H1 (cell line): ENCODE measurements at regions not wholly inside any gene's neighbourhood (a gene's known extent, or its start where the extent isn't known, plus 50 kb on each side); places are given as distances from the start of the nearest gene placed in this dataset.

Experiments
- CTCF ChIA-PET: fragments of 300-600 bp; sonication (Branson Sonifier 250); formaldehyde crosslinking; loops from one replicate; lab custom pipeline; 2021; ENCODE audit not compliant: partially characterized antibody; lab: Charles Lee
- POLR2A ChIA-PET: fragments of 300-600 bp; sonication (Branson Sonifier 250); formaldehyde crosslinking; loops from one replicate; lab custom pipeline; 2021; ENCODE audit warnings: inconsistent platforms; ENCODE audit not compliant: partially characterized antibody; lab: Charles Lee
- DNase-seq, 2 experiments: peaks; one replicate each; pipeline versions ENCODE4 v3.0.0 to v3.0.0-alpha.2; 2010 to 2022; ENCODE audit warnings: low spot score in 2 of 2, low read depth in 1 of 2, mixed read lengths in 1 of 2
- FAIRE-seq: peaks from 2 replicates; lab custom pipeline; 2011; peaks lifted over from hg19 to GRCh38; lab: Jason Lieb, UNC
- H2AFZ ChIP-seq: 2 replicates; pipeline ENCODE4 v1.8.1; 2012; ENCODE audit warnings: low read length, inconsistent platforms
- H2AK5ac ChIP-seq: 2 replicates; pipeline ENCODE4 v1.6.1; 2013; ENCODE audit warnings: low read depth, low read length
- H2BK120ac ChIP-seq: replicated peaks from 2 replicates; pipeline ENCODE3; 2013; ENCODE audit warnings: low read depth, low read length, inconsistent platforms
- H2BK12ac ChIP-seq: 2 replicates; pipeline ENCODE4 v1.6.1; 2013; ENCODE audit warnings: low read depth, low read length
- H2BK15ac ChIP-seq: 2 replicates; pipeline ENCODE4 v1.6.1; 2013; ENCODE audit warnings: low read length
- H2BK20ac ChIP-seq: 2 replicates; pipeline ENCODE4 v1.6.1; 2013; ENCODE audit warnings: low read length
- H2BK5ac ChIP-seq: 2 replicates; pipeline ENCODE4 v1.6.1; 2013; ENCODE audit warnings: low read depth, low read length
- H3K14ac ChIP-seq: 2 replicates; pipeline ENCODE4 v1.6.1; 2013; ENCODE audit warnings: inconsistent platforms; ENCODE audit not compliant: insufficient read length
- H3K18ac ChIP-seq: 2 replicates; pipeline ENCODE4 v1.6.1; 2013; ENCODE audit warnings: low read length; ENCODE audit errors: extremely low read depth
- H3K23ac ChIP-seq: 2 replicates; pipeline ENCODE4 v1.6.1; 2013; ENCODE audit warnings: inconsistent platforms; ENCODE audit not compliant: insufficient read length
- H3K23me2 ChIP-seq: 2 replicates; pipeline ENCODE4 v1.6.1; 2013; ENCODE audit warnings: low read depth, low read length
- H3K27ac ChIP-seq: 2 replicates; pipeline ENCODE4 v1.6.1; 2011; ENCODE audit warnings: low read depth, low read length, inconsistent platforms
- H3K27me3 ChIP-seq, 4 experiments: replicated peaks in 1 of 4; 1 replicate in 1 of 4; 2 replicates in 3 of 4; pipeline versions ENCODE4 v1.6.1 to v1.8.1; 2011 to 2013; ENCODE audit warnings: low read length in 3 of 4, mild to moderate bottlenecking in 3 of 4, inconsistent platforms in 2 of 4, mixed read lengths in 2 of 4, moderate library complexity in 1 of 4; ENCODE audit not compliant: control insufficient read depth in 3 of 4, insufficient read depth in 3 of 4; ENCODE audit errors: extremely low read depth in 1 of 4
- H3K36me3 ChIP-seq, 4 experiments: 2 replicates each; pipeline versions ENCODE4 v1.6.1 to v1.8.1; 2011 to 2013; ENCODE audit warnings: mild to moderate bottlenecking in 4 of 4, low read length in 3 of 4, moderate library complexity in 2 of 4, control low read depth in 1 of 4, inconsistent platforms in 1 of 4; ENCODE audit not compliant: insufficient read depth in 4 of 4, control insufficient read depth in 2 of 4
- H3K4ac ChIP-seq: replicated peaks from 2 replicates; pipeline ENCODE3; 2013; ENCODE audit warnings: low read length, low read depth, mixed read lengths, inconsistent platforms; ENCODE audit not compliant: insufficient read length
- H3K4me1 ChIP-seq, 4 experiments: replicated peaks in 1 of 4; 1 replicate in 1 of 4; 2 replicates in 3 of 4; pipeline versions ENCODE4 v1.6.1 to v1.8.1; 2011 to 2013; ENCODE audit warnings: low read length in 3 of 4, inconsistent platforms in 2 of 4, mixed read lengths in 1 of 4; ENCODE audit not compliant: insufficient read depth in 4 of 4, control insufficient read depth in 3 of 4
- H3K4me2 ChIP-seq, 2 experiments: 2 replicates each; pipeline versions ENCODE4 v1.6.1 to v1.8.1; 2011 to 2013; ENCODE audit warnings: low read depth in 2 of 2, low read length in 2 of 2, control low read depth in 1 of 2, inconsistent platforms in 1 of 2, mild to moderate bottlenecking in 1 of 2; ENCODE audit not compliant: insufficient read depth in 1 of 2
- H3K4me3 ChIP-seq, 4 experiments: fragments of 200-600, 300-600 bp in 1 of 4; sonication (generic), shearing (Covaris generic), sonication (Bioruptor Twin) in 1 of 4; 2 replicates each; pipeline versions ENCODE4 v1.5.1 to v1.8.1; 2011 to 2016; ENCODE audit warnings: low read length in 4 of 4, low read depth in 3 of 4, control low read depth in 2 of 4, inconsistent platforms in 2 of 4, mild to moderate bottlenecking in 2 of 4, mixed read lengths in 1 of 4, moderate library complexity in 1 of 4; ENCODE audit not compliant: insufficient read depth in 2 of 4; ENCODE audit errors: extremely low read depth in 1 of 4
- H3K56ac ChIP-seq: replicated peaks from 2 replicates; pipeline ENCODE3; 2013; ENCODE audit warnings: low read depth, mild to moderate bottlenecking, mixed read lengths, low read length, inconsistent platforms; ENCODE audit not compliant: insufficient read length
- H3K79me1 ChIP-seq: 2 replicates; pipeline ENCODE4 v1.6.1; 2013; ENCODE audit warnings: low read depth, low read length, control low read depth
- H3K79me2 ChIP-seq, 2 experiments: 2 replicates each; pipeline versions ENCODE4 v1.6.1 to v1.8.1; 2012 to 2013; ENCODE audit warnings: low read length in 2 of 2, mild to moderate bottlenecking in 2 of 2, inconsistent platforms in 1 of 2; ENCODE audit not compliant: insufficient read depth in 2 of 2, control insufficient read depth in 1 of 2
- H3K9ac ChIP-seq, 4 experiments: replicated peaks in 1 of 4; 1 replicate in 1 of 4; 2 replicates in 3 of 4; pipeline versions ENCODE4 v1.6.1 to v1.8.1; 2011 to 2013; ENCODE audit warnings: low read depth in 3 of 4, low read length in 3 of 4, control low read depth in 2 of 4, mild to moderate bottlenecking in 2 of 4, moderate library complexity in 2 of 4, inconsistent platforms in 1 of 4; ENCODE audit errors: extremely low read depth in 1 of 4
- H3K9me3 ChIP-seq, 2 experiments: 2 replicates each; pipeline versions ENCODE4 v1.6.1 to v1.8.1; 2012 to 2013; ENCODE audit warnings: mild to moderate bottlenecking in 2 of 2, moderate library complexity in 2 of 2, control low read depth in 1 of 2, inconsistent platforms in 1 of 2, low read depth in 1 of 2, low read length in 1 of 2, mixed read lengths in 1 of 2; ENCODE audit not compliant: insufficient read depth in 2 of 2
- H4K20me1 ChIP-seq, 2 experiments: replicated peaks in 1 of 2; 2 replicates each; pipeline versions ENCODE3 to v1.8.1; 2011 to 2013; ENCODE audit warnings: inconsistent platforms in 2 of 2, low read length in 2 of 2, mild to moderate bottlenecking in 1 of 2; ENCODE audit not compliant: insufficient read depth in 2 of 2, control insufficient read depth in 1 of 2
- H4K5ac ChIP-seq: 2 replicates; pipeline ENCODE4 v1.6.1; 2013; ENCODE audit warnings: low read length, low read depth, mixed read lengths, inconsistent platforms; ENCODE audit not compliant: insufficient read length
- H4K8ac ChIP-seq: 2 replicates; pipeline ENCODE4 v1.8.0; 2013; ENCODE audit warnings: mild to moderate bottlenecking, moderate library complexity, low read length, inconsistent platforms; ENCODE audit not compliant: insufficient read depth; ENCODE audit errors: extremely low read depth
- H4K91ac ChIP-seq: replicated peaks from 2 replicates; pipeline ENCODE3; 2013; ENCODE audit warnings: low read length, mixed read lengths, inconsistent platforms; ENCODE audit not compliant: insufficient read length
- NANOG ChIP-seq: IDR thresholded peaks from 2 replicates; pipeline ENCODE4 v1.6.1; 2011; ENCODE audit warnings: low read length, low read depth, mild to moderate bottlenecking, inconsistent platforms; ENCODE audit not compliant: insufficient read depth, poor library complexity, severe bottlenecking
- PHF8 ChIP-seq: fragments of 200-600 bp; sonication (generic); conservative IDR thresholded peaks from 2 replicates; pipeline ENCODE4 v1.7.1; 2012; ENCODE audit warnings: low read depth, mild to moderate bottlenecking, inconsistent platforms, low read length, moderate library complexity
- POLR2A ChIP-seq, 2 experiments: IDR thresholded peaks; 1 replicate in 1 of 2; 2 replicates in 1 of 2; pipeline ENCODE4 v1.6.1; 2011; ENCODE audit warnings: low read depth in 2 of 2, low read length in 2 of 2, mild to moderate bottlenecking in 2 of 2; ENCODE audit errors: control extremely low read depth in 1 of 2
- POLR2AphosphoS5 ChIP-seq: IDR thresholded peaks from 2 replicates; pipeline ENCODE4 v1.6.1; 2011; ENCODE audit warnings: low read depth, low read length
- RAD21 ChIP-seq, 2 experiments: IDR thresholded peaks in 1 of 2; conservative IDR thresholded peaks in 1 of 2; 2 replicates each; pipeline ENCODE4 v1.6.1; 2011; ENCODE audit warnings: low read depth in 2 of 2, low read length in 2 of 2, improper control_type of control experiment in 1 of 2, inconsistent platforms in 1 of 2, mild to moderate bottlenecking in 1 of 2, moderate library complexity in 1 of 2
- SP4 ChIP-seq: IDR thresholded peaks from 2 replicates; pipeline ENCODE4 v1.6.1; 2012; ENCODE audit warnings: low read length, inconsistent platforms
- SUZ12 ChIP-seq: fragments of 200-600 bp; sonication (generic); IDR thresholded peaks from 2 replicates; pipeline ENCODE4 v1.6.1; 2012; ENCODE audit warnings: mild to moderate bottlenecking, inconsistent platforms, low read length, moderate library complexity, mixed read lengths
- TAF7 ChIP-seq: optimal IDR thresholded peaks from 2 replicates; pipeline ENCODE3; 2011; ENCODE audit warnings: low read depth, mild to moderate bottlenecking, inconsistent platforms, low read length, moderate library complexity, borderline replicate concordance
- WGBS, 2 experiments: shearing (Covaris generic) in 1 of 2; methylation state at CpG; one replicate each; pipeline versions ENCODE4 v1.1.6 to v1.1.7; 2013 to 2015; ENCODE audit warnings: low lambda C conversion rate in 2 of 2, mixed read lengths in 2 of 2, inconsistent platforms in 1 of 2, low coverage in 1 of 2, missing lambda C conversion rate in 1 of 2; ENCODE audit not compliant: insufficient replicate concordance in 2 of 2, insufficient coverage in 1 of 2, insufficient read length in 1 of 2; ENCODE audit errors: extremely low coverage in 1 of 2, missing lambda C conversion rate in 1 of 2; 5-methylcytosine and 5-hydroxymethylcytosine counted together
- TF ChIP-seq, protein P1 (sequence below): IDR thresholded peaks from 2 replicates; pipeline ENCODE4 v1.6.1; 2012; ENCODE audit warnings: low read length, inconsistent platforms
- TF ChIP-seq, protein P2 (sequence below): IDR thresholded peaks from 2 replicates; pipeline ENCODE4 v1.6.1; 2012; ENCODE audit warnings: inconsistent platforms
- TF ChIP-seq, protein P3 (sequence below): IDR thresholded peaks from 2 replicates; pipeline ENCODE4 v1.6.1; 2011; ENCODE audit warnings: low read length, improper control_type of control experiment

DNA sequence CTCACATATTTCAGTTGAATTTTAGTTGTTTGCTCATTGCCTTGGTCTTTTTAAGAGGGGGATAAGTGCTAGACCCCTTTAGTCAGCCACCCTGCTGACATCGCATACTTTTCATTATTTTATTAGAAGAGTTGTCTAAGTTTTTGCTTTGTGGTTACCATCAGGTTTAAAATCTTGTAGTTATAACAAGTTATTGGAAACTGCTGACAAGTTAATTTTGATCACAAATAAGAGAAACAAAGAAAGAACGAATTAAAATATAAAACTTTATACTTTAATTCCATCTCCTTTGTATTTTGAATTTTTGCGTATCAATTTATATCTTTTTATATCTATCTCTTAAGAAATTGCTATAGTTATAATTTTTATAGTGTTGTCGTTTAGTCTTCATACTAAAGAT lies 679.7 kb downstream of the TECRL start:
- DNase-seq (no peak), FAIRE-seq (no peak)
- no peak overlapping the region for H4K8ac ChIP-seq
- no peak overlapping the region for H2AK5ac ChIP-seq
- no peak overlapping the region for H4K91ac ChIP-seq
- H2BK5ac ChIP-seq, result no peak overlapping the region
- H3K23me2 ChIP-seq, result no peaks in the 10 kb centered on the region
- no peak overlapping the region for H3K4me3 ChIP-seq
- WGBS, 2 experiments, result 95% methylated on average over 4 of the region's 4 CpGs; no CpG with 5 or more reads in 1 of the 2 experiments
- no peaks in the 10 kb centered on the region for H3K79me1 ChIP-seq
- H3K23ac ChIP-seq, result no peak overlapping the region
- no peaks in the 10 kb centered on the region for H3K79me2 ChIP-seq
- no peak overlapping the region for H3K56ac ChIP-seq
- no peak overlapping the region for H3K27ac ChIP-seq
- no peak overlapping the region for H3K14ac ChIP-seq
- CTCF ChIA-PET, result interaction anchor here (0.7 kb wide), 1 partner anchor 155 kb away, joined by 3 read pairs; no protein-coding TSS in a partner anchor
- POLR2A ChIA-PET, result no interaction called here
- H4K20me1 ChIP-seq, result no peaks in the 10 kb centered on the region
- H3K18ac ChIP-seq, result no peak overlapping the region
- H2BK20ac ChIP-seq, result no peak overlapping the region; the same call in 1 of the 2 replicates
- H2AFZ ChIP-seq, result peak overlapping the region; percentile 98; the same call in 1 of the 2 replicates
- no peak overlapping the region for H2BK15ac ChIP-seq
- H3K36me3 ChIP-seq, result no peaks in the 10 kb centered on the region
- no peak overlapping the region for H2BK120ac ChIP-seq
- no peak overlapping the region for H4K5ac ChIP-seq
- H3K4me1 ChIP-seq, result peaks cover 0 to 3% (median 2%) of the 10 kb centered on the region in 4 experiments; a peak in 4 of 7 replicates
- H3K4ac ChIP-seq, result no peak overlapping the region
- H3K27me3 ChIP-seq, result no peaks in the 10 kb centered on the region
- no peak overlapping the region for H3K9ac ChIP-seq
- no peak overlapping the region for H3K4me2 ChIP-seq
- no peak overlapping the region for H2BK12ac ChIP-seq
- H3K9me3 ChIP-seq, result no peaks in the 10 kb centered on the region
- TF ChIP-seq PHF8, result no peak
- no peak for TF ChIP-seq SP4
- no peak for TF ChIP-seq SUZ12
- TF ChIP-seq, protein P1, sequence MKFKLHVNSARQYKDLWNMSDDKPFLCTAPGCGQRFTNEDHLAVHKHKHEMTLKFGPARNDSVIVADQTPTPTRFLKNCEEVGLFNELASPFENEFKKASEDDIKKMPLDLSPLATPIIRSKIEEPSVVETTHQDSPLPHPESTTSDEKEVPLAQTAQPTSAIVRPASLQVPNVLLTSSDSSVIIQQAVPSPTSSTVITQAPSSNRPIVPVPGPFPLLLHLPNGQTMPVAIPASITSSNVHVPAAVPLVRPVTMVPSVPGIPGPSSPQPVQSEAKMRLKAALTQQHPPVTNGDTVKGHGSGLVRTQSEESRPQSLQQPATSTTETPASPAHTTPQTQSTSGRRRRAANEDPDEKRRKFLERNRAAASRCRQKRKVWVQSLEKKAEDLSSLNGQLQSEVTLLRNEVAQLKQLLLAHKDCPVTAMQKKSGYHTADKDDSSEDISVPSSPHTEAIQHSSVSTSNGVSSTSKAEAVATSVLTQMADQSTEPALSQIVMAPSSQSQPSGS, result no peak
- no peak for TF ChIP-seq POLR2AphosphoS5
- TF ChIP-seq, protein P2, sequence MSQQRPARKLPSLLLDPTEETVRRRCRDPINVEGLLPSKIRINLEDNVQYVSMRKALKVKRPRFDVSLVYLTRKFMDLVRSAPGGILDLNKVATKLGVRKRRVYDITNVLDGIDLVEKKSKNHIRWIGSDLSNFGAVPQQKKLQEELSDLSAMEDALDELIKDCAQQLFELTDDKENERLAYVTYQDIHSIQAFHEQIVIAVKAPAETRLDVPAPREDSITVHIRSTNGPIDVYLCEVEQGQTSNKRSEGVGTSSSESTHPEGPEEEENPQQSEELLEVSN, result no peak
- TF ChIP-seq POLR2A (IDR thresholded peaks at IDR 0.05; ENCODE audit: control extremely low read depth in 1 of 2, low read depth in 2 of 2, low read length in 2 of 2), result no peak
- TF ChIP-seq, protein P3, sequence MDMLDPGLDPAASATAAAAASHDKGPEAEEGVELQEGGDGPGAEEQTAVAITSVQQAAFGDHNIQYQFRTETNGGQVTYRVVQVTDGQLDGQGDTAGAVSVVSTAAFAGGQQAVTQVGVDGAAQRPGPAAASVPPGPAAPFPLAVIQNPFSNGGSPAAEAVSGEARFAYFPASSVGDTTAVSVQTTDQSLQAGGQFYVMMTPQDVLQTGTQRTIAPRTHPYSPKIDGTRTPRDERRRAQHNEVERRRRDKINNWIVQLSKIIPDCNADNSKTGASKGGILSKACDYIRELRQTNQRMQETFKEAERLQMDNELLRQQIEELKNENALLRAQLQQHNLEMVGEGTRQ, result no peak
- TF ChIP-seq TAF7, result no peak
- TF ChIP-seq NANOG, result no peak
- TF ChIP-seq RAD21 (IDR thresholded peaks at IDR 0.05 in 1 of 2, conservative IDR thresholded peaks at IDR 0.05 in 1 of 2; ENCODE audit: low read depth in 2 of 2, low read length in 2 of 2), result no peak
